CD1c-positive myeloid dendritic cell (primary cell): ENCODE measurements at regions not wholly inside any gene's neighbourhood (a gene's known extent, or its start where the extent isn't known, plus 50 kb on each side); places are given as distances from the start of the nearest gene placed in this dataset.
"Not testable (repeated sequence)": the region's sequence is repeated elsewhere in the genome, so short reads cannot be mapped to it uniquely, and the experiment has no call there.

Experiments used
- DNase-seq: peaks from one replicate; pipeline ENCODE4 v3.0.0-alpha.2; 2016; ENCODE audit errors: extremely low spot score

- DNase-seq = not testable (repeated sequence)
These were observed 69.9 kb downstream of the ALG1L2 start for GRCh38 chr3:130151555-130151954.

GRCh38 chr3:130153247-130153646 lies 71.6 kb downstream of the ALG1L2 start:
- not testable (repeated sequence) for DNase-seq

- not testable (repeated sequence) for DNase-seq
These were observed 73.8 kb downstream of the ALG1L2 start for GRCh38 chr3:130155464-130155863.

- not testable (repeated sequence) for DNase-seq
These were observed 85.2 kb downstream of the ALG1L2 start for GRCh38 chr3:130166856-130167255.

- DNase-seq = not testable (repeated sequence)
These were observed 93.6 kb downstream of the ALG1L2 start for GRCh38 chr3:130175195-130175594.

- not testable (repeated sequence) for DNase-seq
These were observed 95.0 kb downstream of the ALG1L2 start for GRCh38 chr3:130176476-130177256.

- DNase-seq = not testable (repeated sequence)
These were observed 97.2 kb downstream of the ALG1L2 start for GRCh38 chr3:130178835-130179234.

GRCh38 chr3:130179353-130179970 lies 97.8 kb downstream of the ALG1L2 start:
- peak; percentile 36 for DNase-seq

GRCh38 chr3:130182475-130182874 lies 100.8 kb downstream of the ALG1L2 start:
- peak; percentile 3 for DNase-seq

- DNase-seq = not testable (repeated sequence)
These were observed 102.1 kb downstream of the ALG1L2 start for GRCh38 chr3:130183689-130184088.

GRCh38 chr3:130184152-130185024 lies 102.8 kb downstream of the ALG1L2 start:
- DNase-seq = not testable (repeated sequence)

GRCh38 chr3:130201272-130201671 lies 119.6 kb downstream of the ALG1L2 start:
- not testable (repeated sequence) for DNase-seq

- not testable (repeated sequence) for DNase-seq
These were observed 122.0 kb downstream of the ALG1L2 start for GRCh38 chr3:130203633-130204032.

GRCh38 chr3:130227540-130227939 lies 117.9 kb upstream of the COL6A5 start:
- DNase-seq = no peak

GRCh38 chr3:130242850-130243569 lies 102.5 kb upstream of the COL6A5 start:
- no peak for DNase-seq

GRCh38 chr3:130243808-130244207 lies 101.7 kb upstream of the COL6A5 start:
- DNase-seq = no peak

- no peak for DNase-seq
These were observed 94.5 kb upstream of the COL6A5 start for GRCh38 chr3:130250982-130251381.

- no peak for DNase-seq
These were observed 90.0 kb upstream of the COL6A5 start for GRCh38 chr3:130255442-130255841.

- no peak for DNase-seq
These were observed 88.6 kb upstream of the COL6A5 start for GRCh38 chr3:130256821-130257340.

GRCh38 chr3:130258532-130258952 lies 86.9 kb upstream of the COL6A5 start:
- DNase-seq = no peak

- no peak for DNase-seq
These were observed 86.2 kb upstream of the COL6A5 start for GRCh38 chr3:130259166-130259874.
